NCI-H1105 (cell line): ENCODE measurements at regions not wholly inside any gene's neighbourhood (a gene's known extent, or its start where the extent isn't known, plus 50 kb on each side); places are given as distances from the start of the nearest gene placed in this dataset.
"Not testable (repeated sequence)": the region's sequence is repeated elsewhere in the genome, so short reads cannot be mapped to it uniquely, and the experiment has no call there.

Source experiments
- DNase-seq: peaks from one replicate; lab custom pipeline; 2025; lab: John Stamatoyannopoulos, UW

DNA sequence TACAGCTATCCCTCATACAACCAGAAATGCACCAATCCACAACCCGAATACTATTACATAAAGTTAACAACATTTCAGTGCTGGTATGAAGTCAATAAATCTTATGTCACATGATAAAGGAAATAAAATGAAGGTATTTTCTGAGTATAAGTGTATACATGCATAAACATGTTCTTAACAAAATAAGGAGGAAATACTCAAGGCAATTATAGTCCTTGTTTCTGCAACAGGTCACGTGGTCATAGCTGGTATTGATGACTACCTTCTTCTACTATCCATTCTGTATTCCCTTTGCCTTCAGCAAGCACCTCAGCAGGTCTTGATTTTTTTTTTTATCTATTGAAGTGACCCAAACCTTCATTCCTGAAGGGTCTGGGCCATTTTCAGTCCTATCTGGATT lies 675.6 kb downstream of the RPL10L start:
- DNase-seq, result no peak

DNA sequence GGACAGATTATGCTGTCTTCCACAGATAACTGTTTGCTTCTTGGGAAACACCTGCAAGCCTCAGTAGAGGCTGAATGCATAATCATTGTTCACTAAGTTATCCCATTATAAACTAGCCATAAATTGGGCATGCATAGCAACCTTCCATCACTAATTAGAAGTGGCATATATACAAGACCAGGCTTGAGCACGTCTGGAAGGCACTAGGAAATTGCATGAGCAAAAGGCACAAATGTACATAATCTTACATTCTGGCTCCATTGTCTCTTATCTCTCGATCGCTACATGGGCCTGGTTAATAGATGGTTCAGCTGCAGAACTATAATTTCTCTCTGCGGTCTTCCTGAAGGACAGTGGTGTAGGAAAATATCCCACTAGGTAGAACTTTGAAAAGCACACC lies 679.2 kb downstream of the RPL10L start:
- DNase-seq, result peak; percentile 90

DNA sequence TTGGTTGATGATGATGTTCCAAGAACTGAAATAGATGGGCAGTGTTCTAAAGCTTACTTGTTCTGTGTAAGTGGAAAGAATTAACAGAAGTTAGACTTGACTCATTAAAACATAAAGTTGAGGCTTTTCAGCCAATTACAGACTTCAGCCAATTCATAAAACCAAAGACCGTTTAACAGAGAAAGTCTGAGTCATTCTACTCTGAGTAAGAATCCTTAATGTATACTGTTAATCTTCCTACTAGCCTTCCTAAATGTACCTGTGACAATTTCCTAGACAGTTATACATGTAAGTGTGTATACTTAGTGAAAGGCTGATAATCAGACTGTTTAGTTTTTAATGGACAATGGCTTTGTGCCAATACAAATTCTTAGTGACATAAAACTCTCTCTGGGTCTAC lies 681.0 kb downstream of the RPL10L start:
- DNase-seq, result peak; percentile 52

DNA sequence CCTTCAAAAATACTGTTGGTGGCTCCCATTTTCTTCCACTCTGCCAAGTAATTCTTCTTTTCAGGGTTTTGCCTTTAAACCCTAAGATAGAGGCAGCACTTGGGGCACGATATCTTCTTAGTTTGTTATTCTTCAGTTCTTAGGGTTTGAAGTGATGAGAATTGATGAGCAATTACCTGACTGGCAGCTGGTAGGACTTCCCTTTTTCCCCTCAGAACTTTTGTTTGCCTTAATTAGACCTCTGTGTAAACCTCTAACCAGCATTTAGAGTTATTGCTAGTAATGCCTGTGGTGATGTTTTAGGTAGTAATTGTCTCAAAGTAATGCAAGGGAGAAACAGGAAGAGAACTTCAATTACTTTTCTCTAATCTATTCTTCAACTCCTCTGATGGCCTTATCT lies 683.5 kb downstream of the RPL10L start:
- DNase-seq, result no peak

DNA sequence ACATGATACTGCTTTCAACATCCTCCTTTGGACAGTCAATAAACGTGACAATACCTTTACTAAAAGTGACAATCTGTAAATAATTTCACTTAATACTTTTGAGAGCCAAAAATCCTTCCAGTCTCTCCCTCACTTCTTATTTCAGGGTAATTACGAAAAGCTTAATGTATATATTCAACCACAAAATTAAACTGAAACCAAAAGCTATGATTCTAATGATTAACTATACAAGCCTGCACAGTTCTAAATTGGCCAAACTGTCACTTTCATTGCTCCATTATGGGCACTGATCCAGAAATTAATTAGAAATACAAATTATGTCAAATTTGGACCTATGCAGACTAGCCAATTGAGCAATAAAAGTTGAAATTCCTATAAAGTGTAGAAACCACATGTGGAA lies 696.5 kb upstream of the MIS18BP1 start:
- no peak for DNase-seq

DNA sequence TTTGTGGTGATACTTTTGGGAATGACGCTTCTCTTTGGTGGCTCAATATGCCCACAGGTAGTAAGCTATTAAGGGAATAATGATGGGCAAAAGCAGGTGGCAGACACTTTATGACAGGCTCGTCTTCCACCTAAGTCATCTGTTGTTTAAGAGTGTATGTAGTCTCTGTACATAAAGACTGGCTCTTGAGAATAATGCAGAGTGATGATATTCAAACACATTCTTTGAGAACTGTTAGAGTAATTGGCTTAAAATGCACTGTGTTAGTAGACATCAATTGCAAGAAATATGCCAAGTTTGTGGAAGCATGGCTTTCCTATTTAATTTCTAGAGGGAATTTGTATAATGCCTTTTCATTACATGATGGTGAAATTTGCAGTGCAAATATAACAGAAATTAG lies 694.8 kb upstream of the MIS18BP1 start:
- DNase-seq, result no peak

DNA sequence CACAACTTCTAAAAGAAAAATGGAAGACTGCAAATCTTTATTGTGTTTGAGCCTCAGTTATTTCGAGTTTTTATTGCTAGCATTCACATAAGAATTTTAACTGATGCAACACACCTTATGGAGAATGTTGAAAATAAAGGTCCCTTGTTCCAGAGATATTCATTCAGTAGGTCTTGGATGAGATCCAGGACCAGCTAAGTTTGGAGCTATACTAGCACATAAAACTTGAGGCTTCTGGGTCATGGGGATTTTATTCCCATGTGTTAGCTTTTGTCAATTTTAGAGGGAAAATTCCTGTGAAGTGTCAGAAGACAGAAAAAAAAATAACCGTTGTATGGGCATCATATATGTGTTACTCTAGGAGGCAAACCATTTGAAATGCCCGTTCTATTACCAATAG lies 693.2 kb upstream of the MIS18BP1 start:
- DNase-seq, result no peak

DNA sequence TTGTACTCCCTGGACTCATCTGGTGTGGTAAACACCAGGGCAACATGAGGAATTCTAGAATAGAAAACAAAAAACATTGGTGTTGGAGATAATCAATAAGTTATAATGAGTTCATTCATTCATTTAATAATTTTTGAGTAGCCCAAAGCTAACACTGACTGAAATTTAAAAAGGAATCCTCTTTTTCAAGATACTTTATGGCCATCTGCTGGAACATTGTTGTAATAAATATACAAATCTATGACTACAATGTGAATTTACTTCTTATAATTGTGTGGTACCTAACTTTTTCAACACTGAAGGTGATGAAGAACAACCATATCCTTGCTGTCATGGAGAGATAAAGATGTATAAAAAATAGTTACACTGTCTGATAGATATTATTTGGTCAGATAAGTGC lies 687.3 kb upstream of the MIS18BP1 start:
- DNase-seq, result no peak

DNA sequence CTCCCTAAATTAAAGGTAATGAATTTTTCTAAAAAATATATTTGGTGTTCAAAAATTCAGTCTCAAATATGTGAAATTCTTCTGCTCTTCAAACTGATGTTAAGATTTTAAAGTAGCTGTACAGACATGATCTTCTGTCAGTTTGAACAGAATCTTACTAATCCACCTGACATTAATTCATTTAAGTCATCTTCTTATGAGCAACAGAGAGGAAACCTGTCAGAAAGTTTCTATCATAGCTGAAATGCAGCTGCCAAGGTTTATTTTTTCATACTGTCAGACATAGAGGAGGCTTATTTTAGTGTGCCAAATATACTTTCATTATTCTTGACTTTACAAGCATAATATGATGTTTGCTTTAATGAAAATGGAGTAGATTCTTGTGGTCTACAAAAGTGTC lies 686.6 kb upstream of the MIS18BP1 start:
- no peak for DNase-seq

DNA sequence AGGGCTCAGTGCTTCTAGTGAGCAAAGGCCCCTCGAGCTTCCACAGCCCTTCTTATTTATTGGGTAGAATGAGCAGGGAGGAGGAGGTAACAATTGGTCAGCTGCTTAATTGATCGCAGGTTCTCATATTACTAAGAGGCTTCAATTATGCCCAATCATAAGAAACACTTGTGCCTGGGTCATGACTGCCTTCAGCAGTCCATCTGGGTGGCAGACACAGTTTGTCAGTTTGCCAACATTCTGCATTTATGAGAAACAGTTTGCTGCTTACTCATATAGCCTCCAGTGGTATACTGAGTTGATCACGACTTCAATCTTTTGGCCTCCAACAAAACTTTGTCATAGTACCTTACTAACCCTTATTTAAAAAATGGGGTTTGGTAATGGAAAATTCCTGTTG lies 667.0 kb upstream of the MIS18BP1 start:
- DNase-seq, result not testable (repeated sequence)

DNA sequence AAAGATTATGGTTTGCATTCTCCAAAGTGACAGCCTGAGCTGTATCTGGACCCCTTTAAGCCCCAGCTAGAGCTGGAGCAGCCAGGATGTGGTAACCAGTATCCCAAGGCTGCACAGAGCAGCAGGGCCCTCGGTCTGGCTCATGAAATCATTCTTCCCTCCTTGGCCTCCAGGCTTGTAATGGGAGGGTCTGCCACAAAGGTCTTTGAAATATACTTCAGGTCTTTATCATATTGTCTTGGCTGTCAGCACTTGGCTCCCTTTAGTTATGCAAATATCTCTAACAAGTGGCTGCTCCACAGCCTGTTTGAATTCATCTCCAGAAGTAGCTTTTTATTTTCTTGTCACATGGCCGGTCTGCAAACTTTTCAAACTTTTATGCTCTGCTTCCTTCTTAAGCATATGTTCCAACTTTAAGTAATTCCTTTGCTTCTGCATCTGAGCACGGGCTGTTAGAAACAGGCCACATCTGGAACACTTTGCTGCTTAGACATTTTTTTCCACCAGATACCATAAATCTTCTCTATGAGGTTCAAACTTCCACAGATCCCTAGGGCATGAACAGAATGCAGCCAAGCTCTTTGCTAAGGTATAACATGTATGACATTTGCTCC lies 663.4 kb upstream of the MIS18BP1 start:
- no peak for DNase-seq

DNA sequence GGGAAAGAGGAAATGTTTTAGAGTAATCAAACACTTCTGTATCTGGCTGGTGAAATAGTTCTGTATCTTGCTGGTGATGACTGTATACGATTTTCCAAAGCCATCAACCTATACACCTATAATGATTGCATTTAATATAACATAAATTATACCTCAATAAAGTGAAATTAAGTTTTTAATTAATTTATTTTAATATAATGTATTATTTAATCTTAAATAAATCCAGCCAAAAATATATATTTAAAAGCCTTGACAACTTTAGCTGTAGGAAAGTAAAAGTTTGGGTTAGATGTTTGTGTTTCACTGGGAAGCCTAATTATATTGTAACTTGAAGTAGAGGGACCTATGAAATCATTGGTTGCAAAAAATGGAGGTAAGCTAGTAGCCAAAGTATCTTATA lies 654.8 kb upstream of the MIS18BP1 start:
- DNase-seq, result no peak

DNA sequence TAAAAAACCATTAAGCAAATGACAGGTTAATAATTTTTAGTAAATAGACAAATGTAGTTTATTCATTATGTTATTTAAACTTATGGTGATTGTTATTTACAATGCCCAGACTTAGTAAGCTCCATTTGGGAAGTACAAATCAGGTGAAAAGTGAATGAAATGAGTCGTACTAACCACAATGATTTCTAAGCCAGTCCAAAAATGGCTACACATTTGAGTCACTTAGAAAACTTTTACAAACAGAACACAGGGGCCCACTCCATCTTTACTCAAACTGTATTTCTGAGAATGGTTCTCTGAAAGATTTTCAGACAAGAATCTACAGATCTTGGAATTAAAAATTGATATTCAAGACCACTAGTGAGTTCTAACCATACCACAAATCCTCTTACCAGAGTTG lies 653.3 kb upstream of the MIS18BP1 start:
- DNase-seq, result no peak

DNA sequence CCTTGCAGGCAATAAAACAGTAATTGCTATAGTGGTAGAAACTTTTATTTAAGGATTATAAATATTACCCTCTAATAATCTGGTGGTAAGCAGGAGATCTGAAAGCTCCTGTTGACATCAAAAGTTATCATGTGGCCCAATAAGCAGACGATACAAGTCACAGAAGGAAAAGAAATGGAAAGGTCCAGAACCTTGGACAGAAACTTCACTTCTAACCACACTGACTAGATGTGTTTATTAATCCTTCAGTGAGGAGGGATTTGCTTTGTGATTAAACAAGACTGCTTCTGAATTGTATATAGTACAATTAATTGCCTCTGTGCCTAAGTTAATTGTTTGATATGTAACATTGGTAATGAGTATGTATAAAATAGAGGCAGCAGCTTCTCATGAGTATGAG lies 652.7 kb upstream of the MIS18BP1 start:
- DNase-seq, result no peak

DNA sequence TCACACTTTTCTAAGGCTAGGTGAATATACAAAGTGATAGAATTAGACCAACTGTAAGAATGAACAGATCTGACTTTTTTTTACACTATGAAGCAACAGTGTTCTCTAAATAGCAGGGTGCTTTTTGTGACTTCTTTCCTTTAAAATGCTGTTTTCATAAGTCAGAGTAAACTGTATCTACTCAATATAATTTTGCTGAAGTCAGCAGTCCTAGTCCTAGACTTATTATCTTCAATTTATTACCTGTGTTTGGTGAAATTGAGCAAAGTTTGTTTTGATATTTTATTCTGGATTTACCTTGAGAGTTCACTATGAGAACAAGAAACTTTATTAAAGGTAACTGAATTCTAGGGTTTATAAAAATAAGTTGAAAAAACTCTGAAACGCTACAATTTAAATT lies 651.3 kb upstream of the MIS18BP1 start:
- no peak for DNase-seq

DNA sequence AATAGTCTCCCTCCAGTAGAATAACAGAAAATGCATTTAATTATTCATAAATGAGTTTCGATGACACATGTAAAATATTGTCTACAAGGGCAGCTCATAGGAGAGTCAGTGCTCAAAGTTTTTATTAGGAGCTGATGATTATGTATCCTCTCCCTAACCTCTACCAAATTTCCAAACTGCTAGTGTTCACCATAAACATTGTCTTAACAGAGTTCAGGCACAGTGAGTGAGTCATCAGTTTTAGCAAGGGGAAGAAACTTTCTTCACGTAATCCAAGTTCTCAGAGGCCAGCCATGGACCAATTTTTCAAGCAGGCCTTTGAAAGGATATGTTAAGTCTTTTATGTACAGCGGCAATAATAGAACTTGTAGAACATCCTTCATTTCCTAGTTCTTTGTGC lies 649.2 kb upstream of the MIS18BP1 start:
- no peak for DNase-seq

DNA sequence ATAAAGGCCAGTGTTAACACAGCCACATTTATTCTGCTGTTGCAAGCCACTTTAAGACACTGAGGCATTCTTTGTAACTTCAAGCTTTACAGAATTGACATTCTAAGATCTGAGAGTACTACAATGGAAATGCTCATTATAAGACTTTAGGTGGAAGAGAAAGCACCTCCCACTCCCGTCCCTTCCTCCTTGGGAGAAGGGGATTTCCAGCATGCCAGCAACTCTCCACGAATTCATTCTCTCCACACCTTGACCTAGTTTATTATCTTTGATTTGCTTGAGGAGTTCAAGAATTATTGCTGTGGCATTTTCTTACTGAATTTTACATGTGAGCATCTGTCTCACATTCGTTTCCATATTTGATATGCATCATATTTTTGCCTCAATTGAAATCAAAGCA lies 644.4 kb upstream of the MIS18BP1 start:
- DNase-seq, result no peak

DNA sequence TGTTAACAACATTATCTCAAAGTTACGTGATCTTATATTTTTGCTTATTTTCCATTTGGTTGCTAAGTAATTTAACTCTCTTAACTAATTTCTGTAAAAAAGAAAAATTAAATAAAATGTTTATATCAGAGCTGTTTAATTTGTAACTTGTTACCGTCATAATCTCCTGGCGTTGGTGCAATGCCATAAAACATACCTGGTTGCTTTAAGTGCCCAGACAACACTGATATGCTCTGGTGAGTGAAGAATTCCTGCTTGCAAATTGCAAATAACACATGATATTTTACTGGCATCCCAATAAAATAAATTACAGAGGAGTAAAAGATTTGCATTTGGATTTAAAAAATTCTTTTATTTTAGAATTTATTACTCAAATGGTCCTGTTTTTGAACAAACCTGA lies 640.1 kb upstream of the MIS18BP1 start:
- no peak for DNase-seq

DNA sequence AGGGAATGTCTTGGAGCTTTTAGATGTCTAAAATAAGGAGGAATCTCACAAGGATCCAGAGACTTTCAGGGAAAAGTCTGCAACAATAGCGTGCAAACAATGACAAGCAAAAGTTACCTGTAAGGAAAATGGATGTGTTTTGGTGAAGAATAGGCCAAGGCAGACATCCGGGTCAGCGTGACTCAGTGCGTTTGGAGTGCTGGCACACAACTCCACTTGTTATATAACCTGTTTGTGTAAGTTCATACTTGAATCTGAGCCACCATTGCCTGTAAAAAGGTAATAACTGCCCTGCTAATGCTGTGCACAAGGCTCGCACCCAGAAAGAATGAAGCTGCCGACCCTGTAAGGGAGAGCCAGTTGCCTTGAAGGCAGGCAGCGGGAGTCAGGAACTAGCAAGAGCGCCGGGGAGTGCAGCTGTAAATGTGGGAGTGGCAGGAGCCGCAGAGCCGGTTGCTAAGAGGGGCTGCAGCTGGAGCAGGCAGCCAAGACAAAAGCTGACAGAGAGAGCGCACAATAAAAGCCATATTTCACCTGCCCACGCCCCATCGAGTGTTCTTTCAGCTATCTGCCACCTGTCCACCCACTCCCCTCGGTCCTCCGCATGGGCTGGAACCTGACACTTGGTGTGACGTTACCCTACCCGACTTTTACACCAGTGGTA lies 638.5 kb upstream of the MIS18BP1 start:
- peak; percentile 93 for DNase-seq

DNA sequence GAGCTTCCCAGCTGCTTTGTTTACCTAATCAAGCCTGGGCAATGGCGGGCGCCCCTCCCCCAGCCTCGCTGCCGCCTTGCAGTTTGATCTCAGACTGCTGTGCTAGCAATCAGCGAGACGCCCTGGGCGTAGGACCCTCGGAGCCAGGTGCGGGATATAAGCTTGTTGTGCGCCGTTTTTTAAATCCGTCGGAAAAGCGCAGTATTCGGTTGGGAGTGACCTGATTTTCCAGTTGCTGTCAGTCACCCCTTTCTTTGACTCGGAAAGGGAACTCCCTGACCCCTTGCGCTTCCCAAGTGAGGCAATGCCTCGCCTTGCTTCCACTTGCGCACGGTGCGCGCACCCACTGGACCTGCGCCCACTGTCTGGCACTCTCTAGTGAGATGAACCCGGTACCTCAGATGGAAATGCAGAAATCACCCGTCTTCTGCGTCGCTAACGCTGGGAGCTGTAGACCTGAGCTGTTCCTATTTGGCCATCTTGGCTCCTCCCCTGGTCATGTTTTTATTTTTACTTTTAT lies 635.8 kb upstream of the MIS18BP1 start:
- DNase-seq, result not testable (repeated sequence)

DNA sequence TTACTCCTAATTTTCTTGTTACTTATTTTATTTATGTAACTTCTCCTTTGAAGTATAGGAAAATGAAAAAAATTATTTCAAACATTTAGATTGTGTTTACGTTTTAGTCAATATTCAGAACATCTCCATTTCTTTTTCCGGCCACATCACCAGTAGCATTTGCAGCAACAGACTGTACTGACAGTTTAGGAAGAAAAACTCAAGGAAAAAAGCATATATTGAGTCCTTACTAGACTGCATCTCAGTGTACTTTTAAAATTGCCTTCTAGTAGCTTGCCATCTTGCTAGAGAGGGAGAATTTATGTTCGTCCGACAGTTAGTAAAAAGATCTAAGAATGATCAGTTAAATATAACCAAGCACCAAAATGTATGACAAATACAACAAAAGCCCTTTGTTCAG lies 625.0 kb upstream of the MIS18BP1 start:
- DNase-seq, result no peak

DNA sequence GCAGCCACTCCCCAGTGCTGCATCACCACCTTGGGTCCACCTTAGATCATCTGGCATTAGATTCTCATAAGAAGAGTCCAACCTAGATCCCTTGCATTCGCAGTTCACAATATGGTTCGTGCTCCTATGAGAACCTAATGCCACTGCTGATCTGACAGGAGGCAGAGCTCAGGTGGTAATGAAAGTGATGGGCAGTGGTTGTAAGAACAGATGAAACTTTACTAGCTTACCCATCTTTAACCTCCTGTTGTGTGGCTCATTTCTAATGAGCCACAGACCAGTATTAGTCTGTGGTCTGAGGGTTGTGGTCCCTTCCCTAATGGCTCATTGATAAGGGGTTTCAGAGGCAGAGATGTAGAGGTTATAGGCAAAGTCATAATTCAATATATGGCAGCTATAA lies 615.9 kb upstream of the MIS18BP1 start:
- no peak for DNase-seq

DNA sequence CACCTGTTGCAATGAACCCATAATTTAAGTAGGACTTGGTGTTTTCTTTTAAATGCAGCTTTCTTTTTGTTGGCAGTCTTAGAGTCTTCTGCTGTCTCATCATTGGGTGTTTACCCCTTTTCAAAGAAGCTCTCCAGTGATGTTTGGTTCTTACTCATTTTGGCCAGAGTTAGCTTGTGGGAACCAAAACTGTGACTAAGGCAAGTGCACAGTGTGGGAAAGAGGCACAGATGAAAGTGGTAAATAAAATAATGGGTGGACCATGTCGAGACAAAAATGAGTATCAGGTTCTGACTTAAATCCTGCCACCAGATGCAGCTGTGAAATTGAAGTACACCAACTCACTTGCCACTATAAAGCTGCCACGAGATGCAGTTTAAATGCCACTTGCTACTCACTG lies 615.4 kb upstream of the MIS18BP1 start:
- no peak for DNase-seq
